ENCODE measurements at regions not wholly inside any gene's neighbourhood (a gene's known extent, or its start where the extent isn't known, plus 50 kb on each side); places are given as distances from the start of the nearest gene placed in this dataset.
"Not testable (repeated sequence)": the region's sequence is repeated elsewhere in the genome, so short reads cannot be mapped to it uniquely, and the experiment has no call there.

DNA sequence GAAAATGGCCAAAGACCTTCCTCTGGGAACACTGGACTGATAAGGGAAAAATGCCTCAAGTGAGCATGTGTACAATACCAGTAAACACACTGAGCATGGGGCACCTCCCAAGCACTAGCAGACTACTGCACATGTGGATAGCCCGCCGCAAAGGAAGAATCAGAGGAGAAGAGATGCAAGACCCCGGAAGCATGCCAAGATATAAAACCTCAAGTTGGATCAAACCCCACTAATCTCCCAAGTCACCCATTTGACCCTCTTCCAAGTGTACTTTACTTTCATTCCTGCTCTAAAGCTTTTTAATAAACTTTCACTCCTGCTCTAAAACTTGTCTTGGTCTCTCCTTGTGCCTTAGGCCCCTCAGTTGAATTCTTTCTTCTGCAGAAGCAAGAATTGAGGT lies 121.1 kb upstream of the PLAAT1 start:
- FAIRE-seq = no peak
- no peak for TF ChIP-seq POLR2A (IDR thresholded peaks at IDR 0.05; ENCODE audit: low read depth, low read length)
- DNase-seq (ENCODE audit: insufficient read length, low spot score) = no peak

DNA sequence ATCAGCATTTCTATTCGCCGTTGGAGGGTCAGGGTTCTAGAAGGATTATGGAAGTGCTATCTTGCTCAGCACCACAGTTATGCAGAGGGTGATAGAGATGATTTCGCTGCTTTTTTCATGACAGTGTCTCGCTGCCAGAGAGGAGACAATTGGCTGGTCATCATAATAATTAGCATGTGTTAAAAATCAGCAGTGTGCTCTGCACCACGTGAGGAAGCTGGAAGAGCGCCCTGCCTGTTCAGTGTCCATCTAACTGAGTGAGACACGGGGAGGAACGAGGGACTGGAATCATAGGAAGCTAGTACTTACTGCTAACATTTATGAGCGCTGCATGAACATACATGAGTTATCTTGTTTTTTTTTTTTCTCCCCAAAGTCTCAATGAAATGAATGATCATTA lies 116.2 kb upstream of the PLAAT1 start:
- DNase-seq (ENCODE audit: insufficient read length, low spot score) (no peak), FAIRE-seq (no peak)
- TF ChIP-seq POLR2A (IDR thresholded peaks at IDR 0.05; ENCODE audit: low read depth, low read length) = no peak

DNA sequence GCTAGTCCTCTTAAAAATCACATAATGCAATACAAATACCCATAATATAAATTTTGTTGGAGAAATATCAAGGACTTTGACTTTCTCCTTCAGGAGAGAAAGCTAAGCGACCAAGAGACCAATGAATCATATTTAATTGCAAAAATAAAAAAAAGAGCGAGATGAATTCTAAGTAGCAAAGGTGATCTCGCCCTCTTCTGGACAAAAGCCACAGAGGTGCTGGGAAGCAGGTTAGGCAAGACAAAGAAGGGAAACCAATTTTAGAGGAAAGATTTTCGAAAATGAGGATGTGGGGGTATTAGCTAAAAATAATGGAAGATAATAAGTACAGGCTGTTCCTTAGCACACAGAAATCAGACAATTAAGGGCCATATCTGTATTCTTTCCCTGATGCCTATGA lies 111.4 kb upstream of the PLAAT1 start:
- FAIRE-seq (no peak), DNase-seq (ENCODE audit: insufficient read length, low spot score) (no peak)
- TF ChIP-seq POLR2A (IDR thresholded peaks at IDR 0.05; ENCODE audit: low read depth, low read length) = no peak

DNA sequence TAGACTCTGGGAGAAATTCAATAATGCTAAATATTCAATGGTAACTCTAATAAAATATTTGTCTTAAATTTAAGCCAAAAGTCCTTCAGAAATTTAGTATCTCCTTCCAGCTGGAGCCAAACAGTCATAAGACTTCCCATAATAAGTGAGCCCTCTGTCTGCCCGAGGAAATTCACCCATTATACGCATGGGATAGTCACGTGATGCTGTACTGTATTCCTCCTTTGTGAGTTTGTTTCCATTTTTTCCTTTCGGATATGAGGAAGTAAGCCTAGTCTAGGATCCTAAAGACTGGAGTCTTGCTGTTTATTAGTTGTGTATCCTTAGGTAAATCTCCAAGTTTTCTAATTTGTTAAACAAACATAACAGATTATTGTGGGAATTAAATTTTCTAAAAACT lies 110.4 kb upstream of the PLAAT1 start:
- no peak for DNase-seq (ENCODE audit: insufficient read length, low spot score)
- FAIRE-seq = no peak
- TF ChIP-seq POLR2A (IDR thresholded peaks at IDR 0.05; ENCODE audit: low read depth, low read length) = no peak

DNA sequence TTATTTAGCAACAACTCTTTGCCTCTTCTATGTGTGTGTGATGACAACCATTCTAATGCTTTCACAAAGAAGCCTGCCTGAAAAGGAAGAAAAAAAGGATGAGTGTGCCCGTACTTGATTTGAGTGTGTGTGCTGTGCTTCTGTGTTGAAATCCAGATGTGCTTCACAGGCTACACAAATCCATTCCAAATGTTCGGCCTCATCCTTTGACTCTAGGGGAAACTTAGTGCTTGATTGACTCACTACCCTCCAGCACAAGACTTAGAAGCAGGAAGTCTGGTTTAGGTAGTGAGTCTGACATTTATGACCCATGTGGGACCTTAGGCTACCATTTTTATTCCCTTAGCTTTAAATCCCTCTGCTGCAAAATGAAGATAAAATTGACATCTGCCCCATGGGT lies 108.8 kb upstream of the PLAAT1 start:
- DNase-seq (ENCODE audit: insufficient read length, low spot score) = no peak
- TF ChIP-seq POLR2A (IDR thresholded peaks at IDR 0.05; ENCODE audit: low read depth, low read length) = no peak
- no peak for FAIRE-seq

DNA sequence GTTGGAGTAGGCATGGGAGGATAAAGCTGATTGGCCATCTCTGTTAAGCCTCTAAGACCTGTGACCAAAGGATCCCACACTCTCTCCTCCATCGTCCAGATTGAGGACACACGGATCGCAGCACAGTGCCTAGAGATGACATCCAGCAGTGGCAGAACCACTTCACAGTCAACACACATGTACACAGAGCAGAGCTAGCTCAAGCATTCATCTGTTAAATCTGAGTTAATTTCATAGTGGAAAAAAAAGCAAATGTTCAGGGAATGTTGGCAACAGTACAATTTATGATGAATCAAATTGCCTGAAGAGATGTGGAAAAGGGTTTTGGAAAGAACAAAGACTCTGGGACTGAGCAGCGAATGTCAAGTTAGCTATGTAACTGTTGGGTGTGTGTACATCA lies 108.1 kb upstream of the PLAAT1 start:
- no peak for DNase-seq (ENCODE audit: insufficient read length, low spot score)
- no peak for FAIRE-seq

DNA sequence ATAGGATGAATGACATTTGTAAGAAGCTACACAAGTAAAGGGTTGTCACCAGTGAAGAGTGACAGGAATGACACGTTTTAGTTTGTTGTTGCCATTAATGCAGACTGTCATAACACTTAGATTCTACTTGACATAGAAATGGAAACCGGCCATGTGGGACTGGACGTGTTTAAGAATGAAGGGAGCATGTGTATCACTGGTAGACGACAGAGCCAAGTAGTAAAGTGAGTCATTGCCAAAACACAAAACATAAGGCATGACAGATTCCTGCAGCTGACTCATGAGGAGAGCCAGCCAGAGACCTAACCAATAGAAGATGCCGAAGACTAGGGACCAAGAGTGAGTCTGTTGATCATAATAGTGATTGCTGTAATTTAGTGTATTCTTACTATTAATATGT lies 106.2 kb upstream of the PLAAT1 start:
- peak; percentile 100 for FAIRE-seq
- TF ChIP-seq POLR2A (IDR thresholded peaks at IDR 0.05; ENCODE audit: low read depth, low read length) = no peak
- peak; percentile 61 for DNase-seq (ENCODE audit: insufficient read length, low spot score)

More for the DNA sequence above, 108.1 kb upstream of the PLAAT1 start:
- no peak for TF ChIP-seq POLR2A (IDR thresholded peaks at IDR 0.05; ENCODE audit: low read depth, low read length)

DNA sequence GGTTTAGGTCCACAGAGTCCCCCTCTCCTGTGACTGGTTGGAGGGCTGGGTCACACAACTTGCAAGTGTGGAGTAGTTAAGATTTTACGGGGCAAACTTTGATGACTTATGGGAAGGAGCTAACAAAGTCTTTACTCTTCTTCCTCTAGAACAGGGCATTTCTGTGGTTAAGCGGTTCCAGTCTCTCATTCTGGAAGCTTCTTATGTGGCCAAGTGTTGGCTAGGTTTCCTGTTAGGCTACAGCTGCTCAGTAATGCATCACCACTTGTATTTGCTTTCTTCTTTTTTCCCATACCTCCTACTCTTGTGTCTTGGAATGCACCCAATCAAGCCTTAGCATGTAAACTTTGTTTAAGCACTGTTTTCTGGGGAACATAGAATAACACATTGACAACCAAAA lies 100.6 kb upstream of the PLAAT1 start:
- DNase-seq (ENCODE audit: insufficient read length, low spot score) (no peak), FAIRE-seq (no peak)
- no peak for TF ChIP-seq POLR2A (IDR thresholded peaks at IDR 0.05; ENCODE audit: low read depth, low read length)

DNA sequence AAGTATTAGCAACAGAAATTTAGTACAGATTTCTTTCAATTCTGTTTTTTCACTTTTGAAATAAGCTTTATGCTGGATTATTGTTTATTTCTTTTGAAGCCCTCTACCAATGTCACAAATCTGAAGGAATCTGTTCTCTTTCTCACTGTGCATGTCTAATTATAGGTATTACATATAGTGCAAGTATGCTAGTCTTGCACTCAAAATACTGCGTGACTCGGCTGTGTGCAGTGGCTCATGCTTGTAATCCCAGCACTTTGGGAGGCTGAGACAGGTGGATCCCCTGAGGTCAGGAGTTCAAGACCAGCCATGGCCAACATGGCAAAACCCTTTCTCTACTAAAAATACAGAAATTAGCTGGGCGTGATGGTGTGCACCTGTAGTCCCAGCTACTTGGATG lies 95.8 kb upstream of the PLAAT1 start:
- no peak for TF ChIP-seq POLR2A (IDR thresholded peaks at IDR 0.05; ENCODE audit: low read depth, low read length)
- FAIRE-seq = no peak
- no peak for DNase-seq (ENCODE audit: insufficient read length, low spot score)

DNA sequence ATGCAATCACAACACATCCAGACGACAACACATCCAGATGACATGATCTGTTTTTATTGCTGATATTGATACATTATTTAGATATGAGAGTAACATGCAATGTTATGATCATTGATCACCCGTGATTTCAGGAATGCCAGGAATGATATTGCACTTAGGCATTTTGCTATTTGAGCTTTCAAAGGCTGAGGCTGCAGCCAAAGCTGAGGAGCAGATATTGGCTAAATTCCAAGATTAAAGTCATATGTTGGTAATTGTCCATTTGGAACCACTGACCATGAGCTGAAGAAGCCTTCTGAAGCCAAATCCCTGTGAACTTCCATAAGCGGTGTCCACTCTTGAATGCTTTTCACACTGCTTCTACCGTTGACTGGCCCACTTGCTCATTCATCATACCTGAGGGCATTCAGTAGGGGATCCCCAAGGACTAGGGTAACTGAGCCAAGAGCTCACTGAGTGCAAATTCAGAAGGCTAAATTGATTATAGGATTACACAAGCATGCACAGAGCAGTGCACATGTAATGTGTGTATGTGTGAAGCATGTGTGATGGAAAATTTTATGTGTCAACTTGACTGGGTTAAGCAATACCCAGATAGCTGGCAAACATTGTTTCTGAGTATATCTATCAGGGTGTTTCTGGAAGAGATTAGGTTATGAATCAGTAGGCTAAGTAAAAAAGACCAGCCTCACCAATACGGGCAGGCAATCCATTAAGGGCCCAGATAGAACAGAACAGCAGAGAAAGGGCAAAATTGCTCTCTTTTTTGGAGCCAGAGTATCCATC lies 92.1 kb upstream of the PLAAT1 start:
- no peak for TF ChIP-seq POLR2A (IDR thresholded peaks at IDR 0.05; ENCODE audit: low read depth, low read length)
- no peak for FAIRE-seq
- DNase-seq (ENCODE audit: insufficient read length, low spot score) = no peak

DNA sequence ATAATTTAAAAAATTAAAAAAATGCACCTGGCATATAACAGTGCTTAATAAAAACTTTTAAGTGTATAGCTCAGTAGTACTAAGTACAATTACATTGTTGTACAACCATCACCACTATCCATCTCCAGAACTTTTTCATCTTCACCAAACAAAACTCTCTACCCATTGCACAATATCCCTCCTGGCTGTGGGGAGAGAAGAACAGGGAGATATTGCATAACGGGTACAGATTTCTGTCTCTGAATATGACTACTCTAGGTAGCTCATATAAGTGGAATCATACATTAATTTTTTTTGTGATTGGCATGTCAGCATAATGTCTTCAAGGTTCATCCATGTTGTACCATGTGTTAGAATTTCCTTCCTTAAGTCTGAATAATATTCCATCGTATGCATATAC lies 91.0 kb upstream of the PLAAT1 start:
- TF ChIP-seq POLR2A (IDR thresholded peaks at IDR 0.05; ENCODE audit: low read depth, low read length) = no peak
- FAIRE-seq = no peak
- DNase-seq (ENCODE audit: insufficient read length, low spot score) = no peak

DNA sequence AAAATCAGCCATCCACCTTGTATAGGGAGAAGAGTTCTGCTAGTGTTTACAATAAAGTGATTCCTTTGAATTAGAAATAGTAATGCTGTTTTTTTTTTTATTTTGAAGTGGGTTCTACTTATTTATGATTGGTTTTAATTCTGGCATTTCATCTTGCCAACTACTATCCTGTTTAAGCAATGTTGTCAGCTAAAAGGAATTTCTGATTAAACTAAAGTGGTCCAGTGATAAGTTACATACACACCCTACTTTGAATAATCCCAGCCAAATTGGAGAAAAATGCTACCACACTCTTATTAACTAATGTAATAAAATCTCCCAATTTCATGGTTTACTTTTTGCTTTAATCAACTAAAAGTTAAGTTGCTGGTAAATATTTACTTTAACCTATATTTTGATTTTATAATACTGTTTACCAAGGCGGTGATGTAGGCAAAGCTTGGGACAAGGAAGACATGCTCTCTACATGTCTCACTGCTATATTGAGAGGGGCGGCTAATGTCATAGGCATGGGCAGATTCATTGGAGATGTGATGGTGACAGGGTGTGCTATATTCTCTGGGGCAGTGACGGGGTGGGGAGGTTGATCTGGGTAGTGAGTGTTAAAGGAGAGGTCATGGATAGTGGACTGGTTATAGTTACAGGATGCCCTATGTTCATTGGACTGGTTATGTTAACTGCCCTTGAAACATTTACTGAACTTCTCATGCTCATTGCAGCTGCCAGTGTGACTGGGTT lies 85.8 kb upstream of the PLAAT1 start:
- peak; percentile 68 for FAIRE-seq

DNA sequence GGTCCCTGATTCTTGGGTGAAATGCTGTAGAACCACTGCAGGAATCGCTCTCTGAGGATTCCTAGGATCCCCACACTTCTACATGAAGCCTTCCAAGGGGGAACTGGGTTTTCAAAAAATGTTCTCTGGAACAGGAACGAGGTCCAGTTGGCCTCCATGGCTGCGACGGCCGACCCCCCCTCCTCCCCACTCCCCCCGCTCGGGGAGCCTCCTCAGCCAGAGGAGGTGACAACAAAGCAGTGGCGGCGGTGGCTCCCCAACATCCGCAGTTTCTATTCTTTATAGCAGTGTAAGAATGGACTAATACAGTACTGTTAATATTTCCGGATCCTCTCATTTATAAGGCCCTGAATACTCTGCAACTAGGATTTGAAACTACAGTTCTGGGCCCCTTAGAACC lies 84.0 kb upstream of the PLAAT1 start:
- no peak for FAIRE-seq
- no peak for DNase-seq (ENCODE audit: insufficient read length, low spot score)
- TF ChIP-seq POLR2A (IDR thresholded peaks at IDR 0.05; ENCODE audit: low read depth, low read length) = no peak

More for the DNA sequence above, 85.8 kb upstream of the PLAAT1 start:
- not testable (repeated sequence) for DNase-seq (ENCODE audit: insufficient read length, low spot score)

DNA sequence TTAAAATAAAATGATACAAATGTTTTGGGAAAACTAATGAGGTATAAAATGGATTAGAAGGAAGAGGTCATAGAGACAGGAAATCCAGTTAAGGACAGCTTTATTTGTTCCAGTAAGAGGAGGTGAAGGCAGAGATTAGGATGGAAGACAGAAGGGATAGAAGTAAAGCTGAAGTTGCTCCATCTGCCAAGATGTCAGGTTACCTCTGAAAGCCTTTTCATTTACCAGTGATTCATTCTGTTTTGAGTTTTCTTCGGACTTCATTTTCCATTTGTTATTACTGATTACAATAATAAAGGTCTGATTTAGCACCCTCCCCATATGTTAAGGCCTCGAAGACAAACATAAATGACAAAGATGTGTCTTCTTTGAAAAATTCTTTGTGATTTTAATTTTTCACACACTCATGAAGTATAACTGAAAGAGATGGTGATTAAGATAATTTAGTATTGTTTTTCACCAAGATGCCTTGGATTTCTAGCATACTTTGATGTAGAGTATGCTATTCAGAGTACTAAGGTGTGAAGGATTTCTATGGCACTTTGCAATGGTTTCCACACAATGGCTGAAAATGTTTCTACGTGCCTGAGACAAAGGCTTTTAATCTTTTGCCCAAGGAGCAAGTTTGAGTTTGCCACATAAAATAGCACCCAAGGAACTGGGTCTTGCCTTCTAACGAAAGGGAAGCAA lies 75.4 kb upstream of the PLAAT1 start:
- no peak for TF ChIP-seq POLR2A (IDR thresholded peaks at IDR 0.05; ENCODE audit: low read depth, low read length)
- DNase-seq (ENCODE audit: insufficient read length, low spot score) (no peak), FAIRE-seq (no peak)

All from H54 (cell line).